LoVo (cell line): ENCODE measurements at regions not wholly inside any gene's neighbourhood (a gene's known extent, or its start where the extent isn't known, plus 50 kb on each side); places are given as distances from the start of the nearest gene placed in this dataset.
"Not testable (repeated sequence)": the region's sequence is repeated elsewhere in the genome, so short reads cannot be mapped to it uniquely, and the experiment has no call there.

Experiments
- DNase-seq: peaks from one replicate; pipeline ENCODE4 v3.0.0-alpha.2; 2016; ENCODE audit warnings: low spot score

GRCh38 chr7:82701949-82702348, 258.4 kb upstream of the CACNA2D1 start:
- no peak for DNase-seq

- DNase-seq, result no peak
These were observed 257.2 kb upstream of the CACNA2D1 start for GRCh38 chr7:82700741-82701140.

GRCh38 chr7:82699773-82700186, 256.2 kb upstream of the CACNA2D1 start:
- DNase-seq, result peak; percentile 86

GRCh38 chr7:82697897-82698296, 254.3 kb upstream of the CACNA2D1 start:
- DNase-seq, result peak; percentile 39

- DNase-seq, result no peak
These were observed 253.1 kb upstream of the CACNA2D1 start for GRCh38 chr7:82696631-82697030.

- no peak for DNase-seq
These were observed 250.4 kb upstream of the CACNA2D1 start for GRCh38 chr7:82694022-82694421.

- no peak for DNase-seq
These were observed 247.4 kb upstream of the CACNA2D1 start for GRCh38 chr7:82690929-82691328.

GRCh38 chr7:82685214-82685613, 241.6 kb upstream of the CACNA2D1 start:
- DNase-seq, result no peak

GRCh38 chr7:82678716-82679115, 235.1 kb upstream of the CACNA2D1 start:
- DNase-seq, result no peak

- DNase-seq, result no peak
These were observed 234.7 kb upstream of the CACNA2D1 start for GRCh38 chr7:82678259-82678658.

- DNase-seq, result no peak
These were observed 233.9 kb upstream of the CACNA2D1 start for GRCh38 chr7:82677493-82677892.

GRCh38 chr7:82676777-82677463, 233.3 kb upstream of the CACNA2D1 start:
- no peak for DNase-seq

GRCh38 chr7:82675396-82675795, 231.8 kb upstream of the CACNA2D1 start:
- no peak for DNase-seq

GRCh38 chr7:82674268-82674667, 230.7 kb upstream of the CACNA2D1 start:
- no peak for DNase-seq

GRCh38 chr7:82672078-82672477, 228.5 kb upstream of the CACNA2D1 start:
- DNase-seq, result no peak

- no peak for DNase-seq
These were observed 225.6 kb upstream of the CACNA2D1 start for GRCh38 chr7:82669141-82669540.

- no peak for DNase-seq
These were observed 225.1 kb upstream of the CACNA2D1 start for GRCh38 chr7:82668676-82669075.

- DNase-seq, result no peak
These were observed 222.5 kb upstream of the CACNA2D1 start for GRCh38 chr7:82665966-82666507.

- no peak for DNase-seq
These were observed 212.4 kb upstream of the CACNA2D1 start for GRCh38 chr7:82655965-82656364.

GRCh38 chr7:82650095-82650494, 206.5 kb upstream of the CACNA2D1 start:
- not testable (repeated sequence) for DNase-seq

GRCh38 chr7:82633592-82633991, 190.0 kb upstream of the CACNA2D1 start:
- DNase-seq, result no peak

- no peak for DNase-seq
These were observed 188.4 kb upstream of the CACNA2D1 start for GRCh38 chr7:82631998-82632397.

- DNase-seq, result no peak
These were observed 186.0 kb upstream of the CACNA2D1 start for GRCh38 chr7:82629583-82629982.

- DNase-seq, result no peak
These were observed 181.8 kb upstream of the CACNA2D1 start for GRCh38 chr7:82625377-82625776.
